Muscle layer of colon (tissue), 2 donors: ENCODE measurements at regions not wholly inside any gene's neighbourhood (a gene's known extent, or its start where the extent isn't known, plus 50 kb on each side); places are given as distances from the start of the nearest gene placed in this dataset.

Experiments used
- H3K27ac ChIP-seq: one replicate; pipeline ENCODE4 v1.7.0; 2013; ENCODE audit warnings: low read depth, mild to moderate bottlenecking, low read length, moderate library complexity
- H3K27me3 ChIP-seq, 2 donors: one replicate each; pipeline ENCODE4 v1.7.0; 2013; ENCODE audit warnings: low read length in 2 of 2, mild to moderate bottlenecking in 2 of 2; ENCODE audit not compliant: insufficient read depth in 2 of 2, control insufficient read depth in 1 of 2
- H3K36me3 ChIP-seq: one replicate; pipeline ENCODE4 v1.7.0; 2013; ENCODE audit warnings: mild to moderate bottlenecking, low read length; ENCODE audit not compliant: insufficient read depth
- H3K4me1 ChIP-seq: one replicate; pipeline ENCODE4 v1.7.0; 2013; ENCODE audit warnings: mild to moderate bottlenecking, low read length; ENCODE audit not compliant: insufficient read depth
- H3K4me3 ChIP-seq, 2 donors: one replicate each; pipeline ENCODE4 v1.7.0; 2013; ENCODE audit warnings: low read length in 2 of 2, low read depth in 1 of 2, mild to moderate bottlenecking in 1 of 2, moderate library complexity in 1 of 2
- H3K9ac ChIP-seq: one replicate; pipeline ENCODE4 v1.7.0; 2013; ENCODE audit warnings: low read length
- H3K9me3 ChIP-seq: one replicate; pipeline ENCODE4 v1.7.0; 2013; ENCODE audit warnings: mild to moderate bottlenecking, low read length
- donor health status: abdominal sarcoma.
- donor health status: Adenocarcinoma of cecum.

DNA sequence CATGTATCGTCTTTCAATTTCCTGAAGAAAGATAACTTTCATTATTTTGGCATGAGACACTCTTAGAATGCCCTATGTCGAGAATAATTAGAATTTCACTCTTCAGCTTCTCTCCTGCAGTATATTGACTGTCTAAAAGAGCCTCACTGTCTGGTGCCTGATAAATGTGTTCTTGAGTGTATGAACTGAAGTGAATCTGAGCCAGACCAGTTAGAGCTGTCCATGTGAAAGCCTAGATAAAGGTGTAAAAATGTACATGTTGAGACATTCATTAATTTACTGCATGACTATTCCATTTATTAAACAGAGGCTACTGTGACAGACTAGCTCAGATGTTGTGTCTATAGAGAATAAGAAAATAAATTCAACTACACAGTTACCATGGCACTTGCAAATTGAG is 283.2 kb downstream of the PCDH18 start:
- Histone ChIP-seq H3K9me3 (no peaks in the 10 kb centered on the region), H3K9ac (no peak overlapping the region), H3K4me3 (no peak overlapping the region), H3K27me3 (no peaks in the 10 kb centered on the region), H3K4me1 (no peaks in the 10 kb centered on the region), H3K27ac (no peak overlapping the region), H3K36me3 (no peaks in the 10 kb centered on the region)

DNA sequence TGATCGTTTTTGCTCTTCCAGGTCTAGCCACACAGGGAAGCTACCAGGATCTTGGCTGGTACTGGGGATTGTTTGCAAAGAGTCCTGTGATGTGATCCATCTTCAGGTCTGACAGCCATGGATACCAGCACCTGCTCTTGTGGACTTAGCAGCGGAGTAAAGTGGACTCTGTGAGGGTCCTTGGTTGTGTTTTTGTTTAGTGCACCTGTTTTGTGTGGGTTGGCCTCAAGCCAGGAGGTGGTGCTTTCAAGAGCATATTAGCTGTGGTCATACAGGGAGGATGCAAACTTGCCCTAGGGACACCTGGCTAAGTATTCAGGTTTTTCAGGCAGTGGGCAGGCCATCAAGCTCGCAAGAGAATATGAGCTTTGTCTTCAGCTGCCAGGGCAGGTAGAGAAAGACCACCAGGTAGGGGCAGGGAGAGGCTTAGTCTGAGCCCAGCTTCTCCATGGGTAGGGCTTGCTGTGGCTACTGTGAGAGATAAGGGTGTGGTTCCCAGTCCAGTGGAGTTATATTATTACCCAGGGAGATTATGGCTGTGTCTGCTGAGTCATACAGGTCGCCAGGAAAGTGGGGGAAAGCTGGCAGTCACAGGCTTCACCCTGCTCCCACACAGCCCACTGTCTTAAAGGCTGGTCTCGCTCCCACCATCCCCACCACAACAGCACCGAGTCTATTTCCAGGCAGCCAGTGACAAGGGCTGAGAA is 293.7 kb downstream of the PCDH18 start:
- H3K27me3 ChIP-seq: no peaks in the 10 kb centered on the region
- no peaks in the 10 kb centered on the region for H3K36me3 ChIP-seq
- H3K9ac ChIP-seq: no peak overlapping the region
- H3K27ac ChIP-seq: no peak overlapping the region
- H3K4me3 ChIP-seq: no peak overlapping the region
- H3K9me3 ChIP-seq: no peaks in the 10 kb centered on the region
- H3K4me1 ChIP-seq: no peaks in the 10 kb centered on the region

DNA sequence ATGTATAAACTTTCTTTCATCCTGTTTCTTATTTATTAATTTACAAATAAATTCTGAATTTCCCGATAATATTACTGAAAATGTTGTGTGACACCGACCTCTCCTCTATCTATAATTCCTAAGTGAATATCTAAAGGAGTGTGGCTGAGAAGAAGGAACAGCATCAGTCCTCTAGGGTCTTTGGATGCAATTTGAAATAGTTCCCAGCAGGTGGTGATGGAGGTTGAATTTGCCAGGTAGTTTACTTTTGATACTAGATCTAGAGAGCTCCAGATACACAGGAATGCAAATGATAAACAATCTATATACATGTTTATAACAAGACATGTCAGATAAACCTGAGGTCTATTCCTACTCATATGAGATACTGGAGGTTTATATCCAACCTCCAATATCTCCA is 305.4 kb downstream of the PCDH18 start:
- H3K4me1 ChIP-seq: no peaks in the 10 kb centered on the region
- no peak overlapping the region for H3K4me3 ChIP-seq
- H3K27me3 ChIP-seq: no peaks in the 10 kb centered on the region

DNA sequence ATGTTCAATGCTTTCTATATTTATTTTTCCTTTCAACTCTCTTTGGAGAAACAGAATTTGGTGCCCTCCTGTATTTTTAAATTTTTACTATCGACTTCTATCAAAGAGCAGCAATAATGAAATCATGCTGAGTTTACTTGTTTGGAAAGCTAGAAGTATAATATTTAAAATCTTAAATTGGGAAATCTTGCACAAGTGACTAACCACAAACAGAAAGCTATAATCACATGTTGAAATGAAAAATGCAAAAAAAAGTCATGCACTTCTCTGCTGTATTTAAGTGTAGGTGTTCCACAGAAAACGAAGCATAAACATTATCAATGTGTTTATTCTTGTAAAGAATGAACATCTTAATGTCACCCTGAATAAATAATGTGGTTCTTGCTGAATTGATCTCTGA is 306.1 kb downstream of the PCDH18 start:
- H3K4me1 ChIP-seq: no peaks in the 10 kb centered on the region
- no peak overlapping the region for H3K4me3 ChIP-seq
- no peaks in the 10 kb centered on the region for H3K36me3 ChIP-seq
- H3K27me3 ChIP-seq: no peaks in the 10 kb centered on the region
- no peak overlapping the region for H3K27ac ChIP-seq
- no peaks in the 10 kb centered on the region for H3K9me3 ChIP-seq
- H3K9ac ChIP-seq: no peak overlapping the region

More for the DNA sequence above, 305.4 kb downstream of the PCDH18 start:
- H3K27ac ChIP-seq: no peak overlapping the region
- no peaks in the 10 kb centered on the region for H3K36me3 ChIP-seq
- no peak overlapping the region for H3K9ac ChIP-seq
- H3K9me3 ChIP-seq: no peaks in the 10 kb centered on the region

DNA sequence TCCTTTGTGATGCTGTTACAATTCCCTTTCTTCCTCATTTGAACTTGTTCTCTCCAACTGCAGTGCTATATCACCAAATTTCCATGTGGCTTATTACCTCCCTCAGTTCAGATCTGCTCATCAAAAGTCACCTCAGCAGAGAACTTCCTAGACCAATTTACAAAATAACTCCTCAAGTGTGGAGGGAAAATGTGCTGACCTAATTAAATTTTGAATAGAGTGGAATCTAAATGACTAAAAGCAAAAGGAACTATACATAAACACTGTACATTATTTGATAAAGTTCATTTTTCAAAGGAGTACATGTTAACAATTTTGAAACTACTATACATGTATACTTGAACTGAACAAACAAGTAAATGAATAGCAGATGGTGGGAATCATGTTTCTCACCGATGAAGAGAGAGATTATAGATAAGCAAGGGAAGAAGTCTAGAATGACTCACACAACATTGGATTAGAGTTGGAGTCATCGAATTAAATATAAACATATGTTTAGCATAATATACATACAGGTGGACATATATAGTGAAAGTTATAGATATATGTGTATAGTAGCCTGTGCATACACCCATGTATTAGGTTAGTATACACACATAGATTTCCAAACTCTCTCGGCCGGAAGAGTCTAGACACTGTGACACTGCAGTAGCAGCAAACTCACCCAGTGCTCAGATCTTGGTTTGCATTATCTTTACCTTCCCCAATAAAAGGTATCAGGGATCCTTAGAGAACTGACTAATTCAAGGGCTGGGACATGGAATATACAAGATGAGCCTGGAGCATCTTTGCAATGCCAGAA is 318.7 kb downstream of the PCDH18 start:
- Histone ChIP-seq H3K9ac (no peak overlapping the region), H3K36me3 (no peaks in the 10 kb centered on the region), H3K27ac (no peak overlapping the region), H3K27me3 (no peaks in the 10 kb centered on the region), H3K9me3 (no peaks in the 10 kb centered on the region), H3K4me3 (no peak overlapping the region), H3K4me1 (no peaks in the 10 kb centered on the region)

DNA sequence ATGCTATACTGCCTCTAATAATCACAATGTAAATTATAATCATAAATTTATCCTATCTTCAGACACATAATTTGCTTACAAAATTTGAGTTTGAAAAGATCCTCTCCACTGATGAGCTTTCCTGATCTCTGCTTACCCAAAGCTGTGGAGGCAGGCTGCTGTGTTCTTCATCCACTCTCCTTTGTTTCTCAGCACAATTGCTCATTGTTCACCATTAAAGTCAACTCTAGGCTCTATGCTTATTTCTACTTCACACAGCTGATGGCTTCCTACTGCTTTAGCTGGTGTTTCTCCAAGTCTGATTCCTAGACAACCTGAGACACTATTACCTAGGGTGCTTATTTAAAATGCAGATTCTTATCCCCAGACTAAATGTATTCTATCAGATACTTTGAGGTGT is 319.7 kb downstream of the PCDH18 start:
- H3K9me3 ChIP-seq: no peaks in the 10 kb centered on the region
- no peak overlapping the region for H3K9ac ChIP-seq
- no peaks in the 10 kb centered on the region for H3K27me3 ChIP-seq
- H3K27ac ChIP-seq: no peak overlapping the region
- H3K4me3 ChIP-seq: no peak overlapping the region
- no peaks in the 10 kb centered on the region for H3K4me1 ChIP-seq
- H3K36me3 ChIP-seq: no peaks in the 10 kb centered on the region

DNA sequence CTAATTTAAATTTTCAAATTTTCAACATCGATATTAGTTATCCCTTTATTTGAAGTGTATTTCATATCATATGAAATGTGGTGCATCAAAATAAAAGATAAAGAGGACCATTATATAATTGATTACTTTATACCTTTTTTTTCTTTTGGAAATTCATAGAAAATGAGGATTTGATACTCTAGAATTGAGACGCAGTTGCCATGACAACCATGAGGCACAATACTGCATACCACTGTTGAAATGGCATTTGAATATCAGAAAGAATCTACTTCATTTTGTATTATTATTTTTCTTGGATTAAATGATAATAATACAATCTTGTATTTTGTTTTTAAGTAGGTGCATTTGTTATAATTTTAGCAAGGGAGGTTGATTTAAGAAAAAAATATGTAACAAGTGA is 323.1 kb downstream of the PCDH18 start:
- Histone ChIP-seq H3K4me1 (no peaks in the 10 kb centered on the region), H3K36me3 (no peaks in the 10 kb centered on the region), H3K9ac (no peak overlapping the region), H3K27ac (no peak overlapping the region), H3K4me3 (no peak overlapping the region), H3K27me3 (no peaks in the 10 kb centered on the region), H3K9me3 (no peaks in the 10 kb centered on the region)

DNA sequence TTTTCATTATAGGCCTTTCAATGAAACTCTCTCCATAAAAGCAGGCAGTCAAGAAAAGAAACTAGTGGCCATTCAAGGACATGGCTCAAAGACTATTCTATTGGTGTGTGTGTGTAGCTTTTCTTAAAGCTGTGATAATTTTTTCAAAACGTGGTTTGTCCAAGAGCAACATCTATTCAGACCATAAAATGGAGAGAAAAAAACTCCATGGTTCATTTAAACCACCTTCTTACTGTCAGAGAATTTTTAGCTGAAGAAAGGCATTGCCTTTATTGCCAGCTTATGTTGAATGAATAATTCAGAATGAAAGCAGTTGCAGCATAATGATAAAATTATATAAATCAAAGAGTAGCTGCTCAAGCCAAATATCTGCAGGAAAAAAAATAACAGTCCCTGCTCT is 325.5 kb downstream of the PCDH18 start:
- Histone ChIP-seq H3K9ac (no peak overlapping the region), H3K4me1 (no peaks in the 10 kb centered on the region), H3K36me3 (no peaks in the 10 kb centered on the region), H3K4me3 (no peak overlapping the region), H3K9me3 (no peaks in the 10 kb centered on the region), H3K27me3 (no peaks in the 10 kb centered on the region), H3K27ac (no peak overlapping the region)

DNA sequence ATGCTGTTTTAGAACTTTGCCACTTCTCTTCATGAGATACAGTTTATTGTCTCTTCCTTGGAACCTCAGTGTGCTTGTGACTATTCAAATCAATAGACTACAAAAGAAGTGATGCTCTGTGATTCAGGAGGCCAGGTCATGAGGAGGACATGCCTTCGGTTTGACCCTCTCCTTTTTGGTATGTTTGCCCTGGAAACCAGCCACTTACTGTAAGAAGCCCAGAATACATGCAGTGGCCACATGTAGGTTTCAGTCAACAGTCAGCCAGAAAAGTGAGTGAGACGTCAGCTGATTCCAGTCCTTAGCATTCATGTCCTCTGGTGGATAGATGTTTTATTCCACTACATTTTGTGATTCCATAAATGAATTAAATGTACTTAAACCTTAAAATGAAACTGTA is 328.7 kb downstream of the PCDH18 start:
- H3K27ac ChIP-seq: no peak overlapping the region
- no peaks in the 10 kb centered on the region for H3K4me1 ChIP-seq
- H3K9ac ChIP-seq: no peak overlapping the region
- no peaks in the 10 kb centered on the region for H3K9me3 ChIP-seq
- no peaks in the 10 kb centered on the region for H3K27me3 ChIP-seq
- H3K36me3 ChIP-seq: no peaks in the 10 kb centered on the region
- no peak overlapping the region for H3K4me3 ChIP-seq

DNA sequence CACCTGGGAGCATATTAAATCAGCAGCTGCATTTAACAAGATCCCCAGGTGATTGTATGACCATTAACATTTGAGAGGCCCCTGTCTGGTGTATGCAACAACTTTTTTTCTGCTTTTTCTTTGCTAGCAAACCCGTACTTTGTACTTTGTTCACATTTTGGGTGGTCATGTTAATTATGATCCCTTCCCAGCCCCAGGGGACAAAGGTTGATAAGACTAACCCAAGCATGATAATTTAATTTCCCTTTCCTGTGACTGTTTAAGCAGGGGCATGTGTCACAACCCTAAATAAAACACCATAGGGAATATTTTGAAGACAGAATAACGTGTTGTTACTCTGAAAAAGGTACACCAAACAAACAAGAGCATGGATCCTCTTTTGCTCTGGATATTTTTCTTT is 332.0 kb downstream of the PCDH18 start:
- Histone ChIP-seq H3K4me3 (no peak overlapping the region), H3K27ac (no peak overlapping the region), H3K27me3 (no peaks in the 10 kb centered on the region), H3K9ac (no peak overlapping the region), H3K4me1 (no peaks in the 10 kb centered on the region), H3K36me3 (no peaks in the 10 kb centered on the region), H3K9me3 (no peaks in the 10 kb centered on the region)

DNA sequence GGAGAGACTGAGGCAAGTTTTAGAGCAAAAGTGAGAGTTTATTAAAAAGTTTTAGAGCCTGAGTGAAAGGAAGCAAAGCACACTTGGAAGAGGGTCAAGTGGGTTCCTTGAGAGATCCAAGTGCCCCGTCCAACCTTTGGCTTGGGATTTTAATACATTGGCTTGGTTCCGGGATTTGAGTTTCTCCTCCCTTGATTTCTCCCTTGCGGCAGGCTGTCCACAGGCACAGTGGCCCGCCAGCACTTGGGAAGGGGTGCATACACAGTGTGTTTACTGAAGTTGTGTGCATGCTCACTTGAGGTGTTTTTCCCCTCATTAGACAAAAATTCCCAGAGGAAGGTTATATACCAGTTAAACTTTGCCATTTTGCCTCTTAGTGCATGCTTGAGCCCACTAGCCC is 333.5 kb downstream of the PCDH18 start:
- Histone ChIP-seq H3K4me1 (no peaks in the 10 kb centered on the region), H3K36me3 (no peaks in the 10 kb centered on the region), H3K9me3 (no peaks in the 10 kb centered on the region), H3K27me3 (no peaks in the 10 kb centered on the region), H3K27ac (no peak overlapping the region), H3K4me3 (no peak overlapping the region), H3K9ac (no peak overlapping the region)

DNA sequence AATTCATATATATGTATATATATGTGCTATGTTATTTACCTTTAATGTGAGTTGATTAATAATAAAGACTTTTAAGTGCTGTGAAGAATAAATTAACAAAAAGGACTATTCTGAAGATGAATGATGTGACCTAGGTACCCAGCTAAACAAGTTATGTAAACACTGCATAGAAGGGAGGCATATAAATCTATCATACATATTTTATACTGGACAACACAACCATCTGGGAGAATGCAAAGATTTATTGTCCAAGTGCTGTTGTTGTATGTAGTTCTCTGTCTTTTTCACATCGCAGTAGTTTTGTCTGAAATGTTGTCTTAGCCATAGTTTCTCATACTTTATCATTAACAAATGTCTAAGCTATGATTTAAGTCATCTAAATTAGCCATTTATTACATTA is 337.6 kb downstream of the PCDH18 start:
- H3K9ac ChIP-seq: no peak overlapping the region

More for the DNA sequence above, 337.6 kb downstream of the PCDH18 start:
- no peaks in the 10 kb centered on the region for H3K9me3 ChIP-seq
- no peak overlapping the region for H3K4me3 ChIP-seq
- no peaks in the 10 kb centered on the region for H3K27me3 ChIP-seq
- no peaks in the 10 kb centered on the region for H3K4me1 ChIP-seq
- no peaks in the 10 kb centered on the region for H3K36me3 ChIP-seq
- no peak overlapping the region for H3K27ac ChIP-seq
